K562 (cell line): ENCODE measurements at regions not wholly inside any gene's neighbourhood (a gene's known extent, or its start where the extent isn't known, plus 50 kb on each side); places are given as distances from the start of the nearest gene placed in this dataset.

ENCODE experiments used
- FOXO4 ChIP-seq: fragments of 450-650 bp; formaldehyde crosslinking; IDR thresholded peaks from 2 replicates; pipeline ENCODE4 v1.4.0; 2020; ENCODE audit warnings: mild to moderate bottlenecking, moderate library complexity
- POU5F1 ChIP-seq: fragments of 150-350 bp; IDR thresholded peaks from 2 replicates; pipeline ENCODE4 v1.6.1; 2014; ENCODE audit warnings: borderline replicate concordance, low read length, low read depth, mild to moderate bottlenecking; ENCODE audit not compliant: partially characterized antibody
- SMAD1 ChIP-seq: fragments of 150-350 bp; IDR thresholded peaks from 2 replicates; pipeline ENCODE4 v1.6.1; 2014; ENCODE audit warnings: low read length, low read depth; ENCODE audit not compliant: partially characterized antibody
- USF2 ChIP-seq: sonication (generic); formaldehyde crosslinking; IDR thresholded peaks from 2 replicates; pipeline ENCODE4 v1.5.0; 2020; ENCODE audit warnings: missing genetic modification reagents
- ZNF274 ChIP-seq: IDR thresholded peaks from 2 replicates; pipeline ENCODE4 v1.6.1; 2011; ENCODE audit warnings: low read depth, mild to moderate bottlenecking, low read length, moderate library complexity, borderline replicate concordance
- ZNF408 ChIP-seq: fragments of 250-450 bp; sonication (Bioruptor Pico); IDR thresholded peaks from 2 replicates; pipeline ENCODE4 v1.4.0; 2020; ENCODE audit warnings: low read depth, mild to moderate bottlenecking, moderate library complexity
- TF ChIP-seq, protein P1 (sequence below): fragments of 450-650 bp; conservative IDR thresholded peaks from 2 replicates; pipeline ENCODE4 v1.6.1; 2016; ENCODE audit warnings: missing genetic modification characterization, low read depth, mild to moderate bottlenecking, control low read depth, missing compliant biosample characterization

DNA sequence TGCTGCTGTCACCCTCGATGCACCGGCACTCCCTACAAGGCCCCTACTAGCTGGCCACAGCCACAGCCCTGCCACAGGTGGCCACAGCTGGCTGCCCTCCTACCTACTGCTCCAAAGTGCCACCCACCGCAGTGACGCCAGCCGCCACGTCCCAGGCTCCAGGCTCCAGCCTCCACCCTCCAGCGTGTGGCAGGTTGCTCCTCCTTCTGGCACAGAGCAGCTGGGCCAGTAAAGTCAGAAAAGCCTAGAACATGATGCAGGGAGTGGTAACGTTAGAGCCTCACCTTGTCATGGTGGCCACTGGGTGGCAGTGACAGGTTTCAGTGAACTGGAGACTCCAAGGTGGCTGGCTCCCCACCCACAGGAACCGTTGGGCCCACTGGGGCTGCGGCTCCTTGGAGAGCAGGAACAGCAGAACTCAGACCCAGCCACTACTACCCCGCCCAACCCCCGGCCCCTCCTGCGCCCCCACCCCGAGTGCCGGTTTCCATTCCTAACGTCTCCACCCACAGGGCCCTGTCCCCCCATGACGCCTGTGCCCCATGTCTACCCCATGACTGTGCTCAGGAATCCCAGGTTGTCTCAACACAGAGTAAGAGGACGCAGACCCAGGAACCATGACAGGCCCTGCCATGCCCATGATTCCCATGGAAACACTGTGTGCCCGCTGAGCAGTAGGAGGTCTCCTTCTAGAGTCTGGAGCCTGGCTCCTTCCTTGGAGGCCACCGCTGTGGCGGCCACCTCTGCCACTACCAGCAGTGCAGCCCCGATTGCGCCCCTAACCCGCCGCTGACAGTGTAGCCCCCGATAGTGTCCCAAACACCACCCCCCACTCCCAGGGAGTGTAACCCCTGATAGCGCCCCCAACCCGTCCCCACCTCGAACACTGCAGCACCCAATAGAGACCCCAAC is 52.3 kb upstream of the ZNF33B start:
- TF ChIP-seq SMAD1 (no peak), POU5F1 (no peak), ZNF274 (no peak), ZNF408 (CRISPR knock-in tag) (no peak), USF2 (CRISPR knock-in tag) (no peak), FOXO4 (CRISPR knock-in tag) (no peak)
- TF ChIP-seq, protein P1, sequence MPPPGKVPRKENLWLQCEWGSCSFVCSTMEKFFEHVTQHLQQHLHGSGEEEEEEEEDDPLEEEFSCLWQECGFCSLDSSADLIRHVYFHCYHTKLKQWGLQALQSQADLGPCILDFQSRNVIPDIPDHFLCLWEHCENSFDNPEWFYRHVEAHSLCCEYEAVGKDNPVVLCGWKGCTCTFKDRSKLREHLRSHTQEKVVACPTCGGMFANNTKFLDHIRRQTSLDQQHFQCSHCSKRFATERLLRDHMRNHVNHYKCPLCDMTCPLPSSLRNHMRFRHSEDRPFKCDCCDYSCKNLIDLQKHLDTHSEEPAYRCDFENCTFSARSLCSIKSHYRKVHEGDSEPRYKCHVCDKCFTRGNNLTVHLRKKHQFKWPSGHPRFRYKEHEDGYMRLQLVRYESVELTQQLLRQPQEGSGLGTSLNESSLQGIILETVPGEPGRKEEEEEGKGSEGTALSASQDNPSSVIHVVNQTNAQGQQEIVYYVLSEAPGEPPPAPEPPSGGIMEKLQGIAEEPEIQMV (tag), result no peak
